Astrocyte of the spinal cord (primary cell): ENCODE measurements at regions not wholly inside any gene's neighbourhood (a gene's known extent, or its start where the extent isn't known, plus 50 kb on each side); places are given as distances from the start of the nearest gene placed in this dataset.
"Not testable (repeated sequence)": the region's sequence is repeated elsewhere in the genome, so short reads cannot be mapped to it uniquely, and the experiment has no call there.

ENCODE experiments used
- DNase-seq: peaks from one replicate; pipeline ENCODE4 v3.0.0; 2011; ENCODE audit warnings: low read depth, low spot score
- H3K4me3 ChIP-seq: 2 replicates; pipeline ENCODE4 v1.5.1; 2011; ENCODE audit warnings: low read depth, mild to moderate bottlenecking, low read length, moderate library complexity
- in situ Hi-C: cut with HindIII; loops from 2 replicates; pipeline ENCODE4 v1.10.0; 2017; ENCODE audit warnings: low sequenced_read_pairs
- TF ChIP-seq, protein P1 (sequence below): IDR thresholded peaks from 2 replicates; pipeline ENCODE4 v1.5.1; 2012; ENCODE audit warnings: low read depth, mild to moderate bottlenecking, low read length, inconsistent platforms

DNA sequence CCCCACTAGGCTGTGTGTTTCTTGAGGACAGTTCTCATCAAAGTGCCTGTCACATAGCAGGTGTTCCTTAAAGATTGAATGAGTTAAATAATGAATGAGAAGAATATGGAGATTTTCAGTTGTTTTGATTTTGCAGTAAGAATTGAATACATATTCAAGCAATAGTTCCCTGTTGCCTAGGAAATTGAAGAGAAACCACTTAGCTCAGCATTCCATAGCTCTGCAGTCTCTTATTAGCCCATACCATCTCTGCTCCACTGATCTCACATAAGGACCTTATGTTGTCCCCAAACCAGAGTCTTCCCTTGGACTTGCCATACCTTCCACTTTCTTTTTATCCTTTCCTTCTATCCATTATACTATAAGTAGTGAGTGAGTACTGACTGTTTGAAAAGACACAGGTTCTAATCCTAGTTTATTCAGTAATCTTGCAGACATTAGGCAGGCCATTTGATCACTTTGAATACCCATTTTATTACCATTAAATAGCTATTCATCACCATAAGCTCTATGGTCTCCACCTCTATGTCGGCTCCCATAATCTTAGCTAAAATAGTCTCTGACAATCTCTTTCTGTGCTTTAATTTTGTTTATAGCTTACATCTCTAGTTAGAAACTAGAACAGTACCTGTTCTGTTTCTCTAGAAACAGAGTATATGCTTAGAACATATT is 1059.6 kb upstream of the SLIT2 start:
- TF ChIP-seq, protein P1, sequence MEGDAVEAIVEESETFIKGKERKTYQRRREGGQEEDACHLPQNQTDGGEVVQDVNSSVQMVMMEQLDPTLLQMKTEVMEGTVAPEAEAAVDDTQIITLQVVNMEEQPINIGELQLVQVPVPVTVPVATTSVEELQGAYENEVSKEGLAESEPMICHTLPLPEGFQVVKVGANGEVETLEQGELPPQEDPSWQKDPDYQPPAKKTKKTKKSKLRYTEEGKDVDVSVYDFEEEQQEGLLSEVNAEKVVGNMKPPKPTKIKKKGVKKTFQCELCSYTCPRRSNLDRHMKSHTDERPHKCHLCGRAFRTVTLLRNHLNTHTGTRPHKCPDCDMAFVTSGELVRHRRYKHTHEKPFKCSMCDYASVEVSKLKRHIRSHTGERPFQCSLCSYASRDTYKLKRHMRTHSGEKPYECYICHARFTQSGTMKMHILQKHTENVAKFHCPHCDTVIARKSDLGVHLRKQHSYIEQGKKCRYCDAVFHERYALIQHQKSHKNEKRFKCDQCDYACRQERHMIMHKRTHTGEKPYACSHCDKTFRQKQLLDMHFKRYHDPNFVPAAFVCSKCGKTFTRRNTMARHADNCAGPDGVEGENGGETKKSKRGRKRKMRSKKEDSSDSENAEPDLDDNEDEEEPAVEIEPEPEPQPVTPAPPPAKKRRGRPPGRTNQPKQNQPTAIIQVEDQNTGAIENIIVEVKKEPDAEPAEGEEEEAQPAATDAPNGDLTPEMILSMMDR: no peak

DNA sequence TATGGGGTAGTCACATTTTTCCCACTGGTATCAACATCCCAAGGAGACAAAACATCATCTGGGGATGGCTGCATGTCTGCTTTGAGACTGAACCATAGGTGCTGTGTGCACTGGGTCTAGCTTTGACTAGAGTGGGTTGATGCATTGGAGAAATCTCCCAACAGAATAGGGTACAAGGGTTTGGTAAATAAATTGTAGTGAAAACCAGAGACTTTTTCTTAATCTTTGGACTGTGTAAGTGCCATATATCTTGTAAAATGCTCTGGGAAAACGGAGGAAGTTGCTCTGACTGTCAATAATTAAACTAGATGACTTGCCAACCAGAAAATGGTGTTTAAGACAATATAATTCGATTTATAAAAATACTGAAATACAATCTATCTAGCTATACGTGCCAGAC is 1064.0 kb upstream of the SLIT2 start:
- TF ChIP-seq, protein P1: no peak
- no peak overlapping the region for H3K4me3 ChIP-seq
- DNase-seq: no peak
- in situ Hi-C loops: no loop called here

More for the DNA sequence above, 1059.6 kb upstream of the SLIT2 start:
- in situ Hi-C loops: no loop called here
- no peak overlapping the region for H3K4me3 ChIP-seq
- DNase-seq: no peak

DNA sequence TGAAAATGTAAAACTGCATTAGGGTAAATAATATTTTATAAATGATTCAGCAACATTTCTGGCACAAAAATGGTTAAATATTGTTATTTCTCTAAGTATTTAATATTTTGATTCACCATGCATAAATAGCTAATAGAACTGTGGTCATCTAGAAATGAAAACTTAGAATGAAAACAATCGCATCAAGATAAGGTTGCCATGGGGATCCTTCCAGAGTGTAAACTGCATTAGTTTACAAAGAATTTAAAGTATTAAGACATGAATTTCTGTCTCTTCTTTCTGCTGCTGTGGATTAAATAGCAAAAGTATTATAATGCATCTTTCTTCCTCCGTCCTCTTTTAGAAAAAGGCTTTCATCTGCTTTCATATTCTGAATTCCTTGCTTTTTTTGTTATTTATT is 1064.6 kb upstream of the SLIT2 start:
- TF ChIP-seq, protein P1: no peak
- DNase-seq: peak; percentile 4
- H3K4me3 ChIP-seq: no peak overlapping the region
- in situ Hi-C loops: no loop called here

DNA sequence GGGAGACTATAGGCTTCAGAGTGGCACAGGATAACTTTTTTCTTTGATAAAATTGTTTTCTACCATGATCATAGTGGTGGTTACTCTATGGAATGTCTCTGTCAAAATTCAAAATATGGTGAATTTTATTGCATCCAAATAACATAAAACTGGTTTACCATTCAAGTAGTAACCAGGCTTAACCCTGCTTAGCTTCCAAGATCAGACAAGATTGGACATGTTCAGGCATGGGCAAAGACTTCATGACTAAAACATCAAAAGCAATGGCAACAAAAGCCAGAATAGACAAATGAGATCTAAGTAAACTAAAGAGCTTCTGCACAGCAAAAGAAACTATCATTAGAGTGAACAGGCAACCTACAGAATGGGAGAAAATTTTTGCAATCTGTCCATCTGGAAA is 1070.1 kb upstream of the SLIT2 start:
- in situ Hi-C loops, H3K4me3 ChIP-seq, DNase-seq: not testable (repeated sequence)

DNA sequence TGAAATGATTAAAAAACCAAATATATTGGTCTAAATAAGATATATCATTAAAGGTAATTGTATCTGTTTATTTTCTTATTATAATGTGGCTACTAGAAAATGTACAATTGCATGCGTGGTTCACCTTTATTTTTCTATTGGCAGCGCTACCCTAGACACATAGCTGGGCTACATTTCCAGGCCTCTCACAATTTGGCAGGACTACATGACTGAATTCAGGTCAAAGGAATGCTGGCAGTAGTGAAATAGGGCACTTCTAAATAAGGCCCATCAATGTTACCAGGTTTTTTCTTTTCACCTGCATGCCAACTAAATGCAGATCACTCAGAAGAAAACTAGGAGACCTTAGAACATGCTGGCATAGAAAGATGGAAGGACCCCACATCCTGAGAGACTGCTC is 1072.9 kb upstream of the SLIT2 start:
- in situ Hi-C loops: no loop called here
- TF ChIP-seq, protein P1: no peak

DNA sequence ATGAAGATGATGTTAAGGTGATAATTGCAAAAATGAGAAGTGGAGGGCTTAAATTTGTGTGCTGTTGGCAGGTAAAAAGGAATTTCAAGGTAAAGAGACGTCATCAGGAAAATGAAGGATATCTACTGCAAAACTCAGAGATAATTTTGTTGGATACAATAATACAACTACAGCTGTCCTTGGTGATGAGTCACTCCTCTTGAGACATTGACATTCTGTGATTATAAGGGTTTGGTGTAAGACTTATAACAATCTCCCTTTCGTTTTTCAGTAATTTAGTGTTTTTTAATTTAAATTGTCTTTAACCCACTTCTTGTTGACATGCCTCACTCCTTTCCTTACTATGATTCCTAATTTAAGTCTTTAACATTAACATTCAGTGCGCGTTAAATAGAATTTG is 1074.1 kb upstream of the SLIT2 start:
- TF ChIP-seq, protein P1: no peak
- in situ Hi-C loops: no loop called here
- H3K4me3 ChIP-seq: no peak overlapping the region
- DNase-seq: peak; percentile 7

More for the DNA sequence above, 1072.9 kb upstream of the SLIT2 start:
- no peak for DNase-seq
- H3K4me3 ChIP-seq: no peak overlapping the region

DNA sequence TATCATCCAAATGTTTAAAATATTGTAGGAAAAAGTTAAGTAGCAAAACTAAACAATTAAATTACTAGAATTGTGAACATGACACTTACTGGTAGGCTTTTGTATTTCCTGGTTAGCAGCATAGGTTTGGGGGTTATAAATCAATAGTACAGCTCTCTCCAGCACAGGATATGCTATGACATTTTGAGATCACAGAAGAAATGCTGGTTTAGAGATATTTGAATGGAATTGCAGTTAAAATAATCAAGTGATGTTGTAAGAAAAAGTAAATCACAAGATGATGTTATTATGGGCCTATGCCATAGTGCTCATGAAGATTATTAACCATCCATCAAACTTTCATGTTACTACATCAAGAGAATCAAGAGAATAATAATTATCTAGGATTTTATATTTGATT is 1079.9 kb upstream of the SLIT2 start:
- in situ Hi-C loops: no loop called here
- DNase-seq: no peak
- TF ChIP-seq, protein P1: no peak
- no peak overlapping the region for H3K4me3 ChIP-seq
